WTC11 (cell line): ENCODE measurements at regions not wholly inside any gene's neighbourhood (a gene's known extent, or its start where the extent isn't known, plus 50 kb on each side); places are given as distances from the start of the nearest gene placed in this dataset.

Experiments used
- ATAC-seq: fragments of 200-7000 bp; cut with Tn5 transposase; 2 replicates; pipeline ENCODE4 v1.10.0; 2021; ENCODE audit warnings: mild to moderate bottlenecking, moderate library complexity
- CTCF ChIA-PET: fragments of 300-600 bp; sonication (Branson Sonifier 250); formaldehyde crosslinking; loops from one replicate; lab custom pipeline; 2021; ENCODE audit warnings: antibody characterized with exemption; lab: Charles Lee
- POLR2A ChIA-PET: fragments of 350-600 bp; sonication (Branson Sonifier 250); formaldehyde crosslinking; loops from one replicate; lab custom pipeline; 2021; ENCODE audit warnings: antibody characterized with exemption; lab: Charles Lee
- DNase-seq: peaks from one replicate; pipeline ENCODE4 v3.0.0; 2021; ENCODE audit warnings: low spot score
- H3K27ac Mint-ChIP-seq: 2 replicates; pipeline ENCODE4 v1.8.0; 2021; ENCODE audit warnings: mixed read lengths
- H3K27me3 Mint-ChIP-seq: 2 replicates; pipeline ENCODE4 v1.8.0; 2021; ENCODE audit warnings: low read depth, mild to moderate bottlenecking, moderate library complexity, mixed read lengths
- H3K36me3 Mint-ChIP-seq: 2 replicates; pipeline ENCODE4 v1.8.0; 2021; ENCODE audit warnings: mixed read lengths
- H3K4me1 Mint-ChIP-seq: 2 replicates; pipeline ENCODE4 v1.8.0; 2022; ENCODE audit warnings: mixed read lengths
- H3K4me3 Mint-ChIP-seq: 2 replicates; pipeline ENCODE4 v1.8.0; 2021; ENCODE audit warnings: mild to moderate bottlenecking, moderate library complexity, mixed read lengths
- H3K9me3 Mint-ChIP-seq: 2 replicates; pipeline ENCODE4 v1.8.0; 2021; ENCODE audit warnings: mixed read lengths
- AFF4 ChIP-seq: sonication (generic); formaldehyde crosslinking; IDR thresholded peaks from 2 replicates; pipeline ENCODE4 v1.8.1; 2023; ENCODE audit warnings: mild to moderate bottlenecking, missing genetic modification reagents, borderline replicate concordance
- ATF6 ChIP-seq: sonication (generic); formaldehyde crosslinking; IDR thresholded peaks from 2 replicates; pipeline ENCODE4 v1.8.1; 2023; ENCODE audit warnings: mild to moderate bottlenecking, missing genetic modification reagents
- CBFB ChIP-seq: sonication (generic); formaldehyde crosslinking; IDR thresholded peaks from 2 replicates; pipeline ENCODE4 v1.8.1; 2022; ENCODE audit warnings: mild to moderate bottlenecking, low read depth, missing genetic modification reagents
- CDX4 ChIP-seq: fragments of 250-450 bp; sonication (Bioruptor Pico); IDR thresholded peaks from 2 replicates; pipeline ENCODE4 v1.9.0; 2021; ENCODE audit warnings: moderate library complexity, mild to moderate bottlenecking, inconsistent platforms, borderline replicate concordance
- FOXJ3 ChIP-seq: sonication (generic); formaldehyde crosslinking; IDR thresholded peaks from 2 replicates; pipeline ENCODE4 v1.9.0; 2021; ENCODE audit warnings: missing genetic modification reagents, mild to moderate bottlenecking, borderline replicate concordance
- FOXP1 ChIP-seq: sonication (generic); formaldehyde crosslinking; IDR thresholded peaks from 2 replicates; pipeline ENCODE4 v1.8.0; 2022; ENCODE audit warnings: missing genetic modification reagents, mild to moderate bottlenecking, moderate library complexity, borderline replicate concordance
- NR2C2 ChIP-seq: sonication (generic); formaldehyde crosslinking; IDR thresholded peaks from 2 replicates; pipeline ENCODE4 v1.8.0; 2022; ENCODE audit warnings: mild to moderate bottlenecking, missing genetic modification reagents
- USF1 ChIP-seq: sonication (generic); formaldehyde crosslinking; IDR thresholded peaks from 2 replicates; pipeline ENCODE4 v1.8.0; 2022; ENCODE audit warnings: mild to moderate bottlenecking, missing genetic modification reagents
- USF2 ChIP-seq: sonication (generic); formaldehyde crosslinking; IDR thresholded peaks from 2 replicates; pipeline ENCODE4 v1.8.1; 2023; ENCODE audit warnings: mild to moderate bottlenecking, missing genetic modification reagents, moderate library complexity
- ZNF138 ChIP-seq: sonication (generic); formaldehyde crosslinking; conservative IDR thresholded peaks from 2 replicates; pipeline ENCODE4 v1.8.1; 2022; ENCODE audit warnings: mild to moderate bottlenecking, moderate library complexity, missing genetic modification reagents
- ZNF263 ChIP-seq: sonication (generic); formaldehyde crosslinking; IDR thresholded peaks from 2 replicates; pipeline ENCODE4 v1.8.1; 2022; ENCODE audit warnings: low read depth, mild to moderate bottlenecking, moderate library complexity, missing genetic modification reagents
- ZNF317 ChIP-seq: sonication (generic); formaldehyde crosslinking; IDR thresholded peaks from 2 replicates; pipeline ENCODE4 v1.8.1; 2023; ENCODE audit warnings: low read depth, mild to moderate bottlenecking, moderate library complexity, missing genetic modification reagents, borderline replicate concordance

- TF ChIP-seq ZNF263 (CRISPR knock-in tag) = no peak
- no peak for TF ChIP-seq CBFB (CRISPR knock-in tag)
- no peak for TF ChIP-seq NR2C2 (CRISPR knock-in tag)
These were observed 297.2 kb downstream of the ADGRD1 start (continued) for GRCh38 chr12:131250951-131251315.

- CTCF ChIA-PET = no interaction called here
- ATAC-seq = no peak
- H3K4me1 Mint-ChIP-seq = peaks cover 4% of the 10 kb centered on the region
These were observed 297.8 kb downstream of the ADGRD1 start for GRCh38 chr12:131251336-131252101.

More at GRCh38 chr12:131251336-131252101, 297.8 kb downstream of the ADGRD1 start:
- no peaks in the 10 kb centered on the region for H3K36me3 Mint-ChIP-seq
- H3K4me3 Mint-ChIP-seq = no peak overlapping the region
- peaks cover 3% of the 10 kb centered on the region for H3K27me3 Mint-ChIP-seq
- H3K9me3 Mint-ChIP-seq = peaks cover 18% of the 10 kb centered on the region
- TF ChIP-seq ATF6 (CRISPR knock-in tag) (no peak), FOXP1 (CRISPR knock-in tag) (no peak), USF1 (CRISPR knock-in tag) (no peak), ZNF317 (CRISPR knock-in tag) (no peak), ZNF138 (CRISPR knock-in tag) (no peak), CDX4 (CRISPR knock-in tag) (no peak), USF2 (CRISPR knock-in tag) (no peak), AFF4 (CRISPR knock-in tag) (no peak), FOXJ3 (CRISPR knock-in tag) (no peak)
- DNase-seq = no peak
- H3K27ac Mint-ChIP-seq = no peak overlapping the region
- POLR2A ChIA-PET = no interaction called here
